Lung (tissue), 11 donors: ENCODE measurements at regions not wholly inside any gene's neighbourhood (a gene's known extent, or its start where the extent isn't known, plus 50 kb on each side); places are given as distances from the start of the nearest gene placed in this dataset.
"Not testable (repeated sequence)": the region's sequence is repeated elsewhere in the genome, so short reads cannot be mapped to it uniquely, and the experiment has no call there.

Experiments used
- ATAC-seq: fragments of 200-7000 bp; cut with Tn5 transposase; one replicate; pipeline ENCODE4 v1.9.1; 2020; ENCODE audit warnings: moderate number of reproducible peaks; ENCODE audit not compliant: insufficient read depth, low FRiP score
- DNase-seq, 3 donors: peaks; one replicate each; pipeline ENCODE4 v3.0.0-alpha.2; 2013 to 2017
- H3K27ac ChIP-seq, 2 donors: one replicate each; pipeline ENCODE4 v1.5.1; 2013; ENCODE audit warnings: mild to moderate bottlenecking in 2 of 2, moderate library complexity in 2 of 2, control low read depth in 1 of 2, inconsistent platforms in 1 of 2, low read depth in 1 of 2, low read length in 1 of 2
- H3K27me3 ChIP-seq, 3 donors: one replicate each; pipeline ENCODE4 v1.5.1; 2013; ENCODE audit warnings: low read length in 2 of 3; ENCODE audit not compliant: control insufficient read depth in 3 of 3, insufficient read depth in 3 of 3
- H3K36me3 ChIP-seq, 4 donors: one replicate each; pipeline ENCODE4 v1.5.1; 2013; ENCODE audit warnings: low read length in 4 of 4, mild to moderate bottlenecking in 1 of 4, moderate library complexity in 1 of 4; ENCODE audit not compliant: control insufficient read depth in 4 of 4, insufficient read depth in 4 of 4
- H3K4me1 ChIP-seq, 5 donors: one replicate each; pipeline ENCODE4 v1.5.1; 2013; ENCODE audit warnings: low read length in 5 of 5, mild to moderate bottlenecking in 2 of 5, moderate library complexity in 1 of 5; ENCODE audit not compliant: control insufficient read depth in 5 of 5, insufficient read depth in 5 of 5
- H3K4me3 ChIP-seq: one replicate; pipeline ENCODE4 v1.5.1; 2013; ENCODE audit warnings: mild to moderate bottlenecking, control low read depth, moderate library complexity
- H3K9ac ChIP-seq, 2 donors: one replicate each; pipeline ENCODE4 v1.5.1; 2013; ENCODE audit warnings: low read length in 2 of 2, control low read depth in 1 of 2; ENCODE audit not compliant: insufficient read depth in 1 of 2
- H3K9me3 ChIP-seq, 4 donors: one replicate each; pipeline ENCODE4 v1.5.1; 2013; ENCODE audit warnings: low read length in 3 of 4, mild to moderate bottlenecking in 1 of 4, moderate library complexity in 1 of 4; ENCODE audit not compliant: control insufficient read depth in 4 of 4, insufficient read depth in 3 of 4
- WGBS, 2 donors: extraction: QIAGEN DNeasy Blood & Tissue Kit; methylation state at CpG; one replicate each; pipeline ENCODE4 v1.1.7; 2013; 5-methylcytosine and 5-hydroxymethylcytosine counted together
- TF ChIP-seq, protein P1 (sequence below): IDR thresholded peaks from 2 replicates; pipeline ENCODE4 v1.5.1; 2012; ENCODE audit warnings: mild to moderate bottlenecking; ENCODE audit errors: control extremely low read depth, extremely low read depth
- donor health status: control.
- donor health status: control.
- donor health status: Bipolar disorder and iron deficiency.
- donor health status: healthy.
- donor health status: DM: yes; HTN: yes; CAD: no.

DNA sequence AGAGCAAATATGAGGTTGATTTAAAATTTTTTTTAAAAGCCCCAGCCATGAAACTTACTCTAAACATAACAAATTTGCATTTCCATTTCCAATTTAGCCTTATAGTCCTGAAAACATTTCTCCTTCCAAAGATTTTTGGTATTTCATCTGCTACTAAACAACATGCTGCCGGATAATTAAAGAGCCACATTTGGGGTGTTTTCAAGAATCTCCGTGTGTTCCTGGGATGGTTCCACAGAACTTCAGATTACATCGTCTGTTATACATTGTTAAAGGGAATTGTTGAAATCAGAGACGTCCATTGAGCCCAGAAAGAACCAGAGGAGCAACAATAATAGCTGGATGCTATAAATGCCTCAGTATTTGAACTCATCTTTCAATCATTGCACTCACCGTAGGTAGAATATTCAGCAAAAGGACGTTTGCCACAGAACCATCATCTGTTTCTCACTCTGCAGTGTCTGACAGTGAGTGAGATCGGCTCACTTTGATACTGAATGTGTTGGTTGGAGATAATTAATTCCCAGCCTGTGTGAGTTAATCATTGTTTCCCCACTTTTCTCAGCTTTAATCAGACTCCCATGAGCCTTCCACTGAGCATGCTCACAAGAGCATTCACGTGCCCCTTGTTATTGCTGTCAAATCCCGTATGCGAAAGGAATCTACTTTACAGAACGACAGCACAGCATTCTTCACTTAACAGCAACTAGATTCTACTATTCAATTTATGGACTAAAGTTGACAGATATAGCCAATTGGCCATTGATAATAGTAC, 128.4 kb upstream of the PALS2 start:
- H3K9me3 ChIP-seq, result peaks cover 0 to 3% (median 0%) of the 10 kb centered on the region in 4 donors
- H3K4me3 ChIP-seq, result no peak overlapping the region
- TF ChIP-seq, protein P1, sequence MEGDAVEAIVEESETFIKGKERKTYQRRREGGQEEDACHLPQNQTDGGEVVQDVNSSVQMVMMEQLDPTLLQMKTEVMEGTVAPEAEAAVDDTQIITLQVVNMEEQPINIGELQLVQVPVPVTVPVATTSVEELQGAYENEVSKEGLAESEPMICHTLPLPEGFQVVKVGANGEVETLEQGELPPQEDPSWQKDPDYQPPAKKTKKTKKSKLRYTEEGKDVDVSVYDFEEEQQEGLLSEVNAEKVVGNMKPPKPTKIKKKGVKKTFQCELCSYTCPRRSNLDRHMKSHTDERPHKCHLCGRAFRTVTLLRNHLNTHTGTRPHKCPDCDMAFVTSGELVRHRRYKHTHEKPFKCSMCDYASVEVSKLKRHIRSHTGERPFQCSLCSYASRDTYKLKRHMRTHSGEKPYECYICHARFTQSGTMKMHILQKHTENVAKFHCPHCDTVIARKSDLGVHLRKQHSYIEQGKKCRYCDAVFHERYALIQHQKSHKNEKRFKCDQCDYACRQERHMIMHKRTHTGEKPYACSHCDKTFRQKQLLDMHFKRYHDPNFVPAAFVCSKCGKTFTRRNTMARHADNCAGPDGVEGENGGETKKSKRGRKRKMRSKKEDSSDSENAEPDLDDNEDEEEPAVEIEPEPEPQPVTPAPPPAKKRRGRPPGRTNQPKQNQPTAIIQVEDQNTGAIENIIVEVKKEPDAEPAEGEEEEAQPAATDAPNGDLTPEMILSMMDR, result no peak
- no peaks in the 10 kb centered on the region for H3K27me3 ChIP-seq
- H3K9ac ChIP-seq, result no peak overlapping the region
- WGBS, 2 donors, result 78 to 87% methylated on average over 11 of the region's 11 CpGs
- no peak overlapping the region for H3K27ac ChIP-seq
- DNase-seq, result no peak
- H3K4me1 ChIP-seq, result peaks cover 0 to 17% (median 0%) of the 10 kb centered on the region in 5 donors
- H3K36me3 ChIP-seq, result no peaks in the 10 kb centered on the region
- ATAC-seq, result no peak

GRCh38 chr7:24448038-24448437, 125.2 kb upstream of the PALS2 start:
- no peaks in the 10 kb centered on the region for H3K4me1 ChIP-seq
- H3K27ac ChIP-seq, result no peak overlapping the region
- H3K27me3 ChIP-seq, result no peaks in the 10 kb centered on the region
- 77 to 89% methylated on average over 4 of the region's 4 CpGs for WGBS, 2 donors
- DNase-seq (no peak), ATAC-seq (no peak)
- peaks cover 0 to 3% (median 0%) of the 10 kb centered on the region in 4 donors for H3K9me3 ChIP-seq
- TF ChIP-seq, protein P1, result no peak
- no peaks in the 10 kb centered on the region for H3K36me3 ChIP-seq
- no peak overlapping the region for H3K4me3 ChIP-seq
- H3K9ac ChIP-seq, result no peak overlapping the region

DNA sequence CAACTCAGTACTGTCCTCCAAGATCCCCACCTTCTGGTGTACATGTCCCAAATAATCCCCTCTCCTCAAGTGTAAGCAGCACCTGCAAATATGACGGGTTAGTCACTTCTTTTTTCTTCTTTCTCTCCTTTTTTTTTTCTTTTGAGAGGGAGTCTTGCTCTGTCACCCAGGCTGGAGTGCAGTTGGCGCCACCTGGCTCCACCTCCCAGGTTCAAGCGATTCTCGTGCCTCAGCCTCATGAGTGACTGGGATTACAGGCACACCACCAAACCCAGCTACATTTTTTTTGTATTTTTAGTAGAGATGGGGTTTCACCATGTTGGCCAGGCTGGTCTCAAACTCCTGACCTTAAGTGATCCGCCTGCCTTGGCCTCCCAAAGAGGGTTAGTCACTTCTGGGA, 123.8 kb upstream of the PALS2 start:
- 84 to 89% methylated on average over 5 of the region's 5 CpGs for WGBS, 2 donors

GRCh38 chr7:24455813-24456525, 117.3 kb upstream of the PALS2 start:
- no peaks in the 10 kb centered on the region for H3K9me3 ChIP-seq
- no peaks in the 10 kb centered on the region for H3K27me3 ChIP-seq
- ATAC-seq, result no peak
- no peak overlapping the region for H3K4me3 ChIP-seq
- H3K9ac ChIP-seq, result no peak overlapping the region
- TF ChIP-seq, protein P1, result no peak
- no peaks in the 10 kb centered on the region for H3K36me3 ChIP-seq
- no peak overlapping the region for H3K27ac ChIP-seq
- no peaks in the 10 kb centered on the region for H3K4me1 ChIP-seq
- 72 to 75% methylated on average over 6 of the region's 6 CpGs for WGBS, 2 donors
- DNase-seq, result no peak

More for the DNA sequence above, 123.8 kb upstream of the PALS2 start:
- not testable (repeated sequence) for H3K9ac ChIP-seq, H3K27ac ChIP-seq, H3K4me1 ChIP-seq, H3K27me3 ChIP-seq, H3K9me3 ChIP-seq, H3K4me3 ChIP-seq, ATAC-seq, DNase-seq, H3K36me3 ChIP-seq
